ENCODE measurements at regions not wholly inside any gene's neighbourhood (a gene's known extent, or its start where the extent isn't known, plus 50 kb on each side); places are given as distances from the start of the nearest gene placed in this dataset.
"Not testable (repeated sequence)": the region's sequence is repeated elsewhere in the genome, so short reads cannot be mapped to it uniquely, and the experiment has no call there.

- Histone ChIP-seq H3K9me2 (ENCODE audit: insufficient read depth) (no peaks in the 10 kb centered on the region), H3K9ac (no peak overlapping the region), H3K9me3 (ENCODE audit: low read depth) (no peaks in the 10 kb centered on the region), H3K79me2 (ENCODE audit: insufficient read depth) (no peaks in the 10 kb centered on the region), H3K4me3 (no peak overlapping the region), H3F3A (ENCODE audit: insufficient read depth) (peaks cover 23% of the 10 kb centered on the region), H3K27ac (no peak overlapping the region), H3K4me1 (ENCODE audit: insufficient read depth) (peaks cover 26% of the 10 kb centered on the region), H4K20me1 (ENCODE audit: insufficient read depth) (no peaks in the 10 kb centered on the region), H3K4me2 (ENCODE audit: unreplicated experiment) (peak overlapping the region; percentile 33), H3K27me3 (replicated peaks; ENCODE audit: insufficient read depth) (no peaks in the 10 kb centered on the region), H3K36me3 (ENCODE audit: low read depth) (no peaks in the 10 kb centered on the region), H2AFZ (no peak overlapping the region)
- in situ Hi-C loops (cut with MboI) = no loop called here
- WGBS, 2 experiments (ENCODE audit: low coverage in 1 of 2, low lambda C conversion rate in 2 of 2, missing lambda C conversion rate in 2 of 2) = 67 to 68% methylated on average over 5 of the region's 5 CpGs
- TF ChIP-seq EZH2phosphoT487 (IDR thresholded peaks at IDR 0.05; ENCODE audit: insufficient read depth, low read depth) = no peak
- no peak for TF ChIP-seq EZH2 (IDR thresholded peaks at IDR 0.05; ENCODE audit: insufficient read depth, poor library complexity, severe bottlenecking)
- no peak for DNase-seq
Observed at GRCh38 chr16:26988186-26988585, 78.5 kb upstream of the C16orf82 start.

- in situ Hi-C loops (cut with MboI); H3K9ac ChIP-seq; DNase-seq; H4K20me1 ChIP-seq (ENCODE audit: insufficient read depth); H3K4me2 ChIP-seq (ENCODE audit: unreplicated experiment); H3K27me3 ChIP-seq (replicated peaks; ENCODE audit: insufficient read depth); H3K9me2 ChIP-seq (ENCODE audit: insufficient read depth); H3K9me3 ChIP-seq (ENCODE audit: low read depth); H3K4me3 ChIP-seq; H3K36me3 ChIP-seq (ENCODE audit: low read depth); H3K79me2 ChIP-seq (ENCODE audit: insufficient read depth); H3K27ac ChIP-seq; H2AFZ ChIP-seq: not testable (repeated sequence)
- H3K4me1 ChIP-seq (ENCODE audit: insufficient read depth) = peaks cover 31% of the 10 kb centered on the region
- WGBS, 2 experiments (ENCODE audit: low coverage in 1 of 2, low lambda C conversion rate in 2 of 2, missing lambda C conversion rate in 2 of 2) = 97 to 99% methylated on average over 5 of the region's 5 CpGs
- peaks cover 24% of the 10 kb centered on the region for H3F3A ChIP-seq (ENCODE audit: insufficient read depth)
Observed at GRCh38 chr16:26990384-26991120, 76.2 kb upstream of the C16orf82 start.

- Histone ChIP-seq H3K9ac (no peak overlapping the region), H3K27me3 (replicated peaks; ENCODE audit: insufficient read depth) (no peaks in the 10 kb centered on the region; the same call in 1 of the 2 replicates), H3K4me3 (no peak overlapping the region), H3F3A (ENCODE audit: insufficient read depth) (peaks cover 24% of the 10 kb centered on the region), H3K27ac (no peak overlapping the region), H3K9me2 (ENCODE audit: insufficient read depth) (no peaks in the 10 kb centered on the region), H3K36me3 (ENCODE audit: low read depth) (no peaks in the 10 kb centered on the region), H3K79me2 (ENCODE audit: insufficient read depth) (no peaks in the 10 kb centered on the region), H2AFZ (no peak overlapping the region), H3K4me2 (ENCODE audit: unreplicated experiment) (peak overlapping the region; percentile 55), H3K9me3 (ENCODE audit: low read depth) (no peaks in the 10 kb centered on the region), H3K4me1 (ENCODE audit: insufficient read depth) (peaks cover 23% of the 10 kb centered on the region), H4K20me1 (ENCODE audit: insufficient read depth) (no peaks in the 10 kb centered on the region)
- TF ChIP-seq EZH2 (IDR thresholded peaks at IDR 0.05; ENCODE audit: insufficient read depth, poor library complexity, severe bottlenecking) (no peak), EZH2phosphoT487 (IDR thresholded peaks at IDR 0.05; ENCODE audit: insufficient read depth, low read depth) (no peak)
- in situ Hi-C loops (cut with MboI) = no loop called here
- 72 to 80% methylated on average over 9 of the region's 9 CpGs for WGBS, 2 experiments (ENCODE audit: low coverage in 1 of 2, low lambda C conversion rate in 2 of 2, missing lambda C conversion rate in 2 of 2)
- no peak for DNase-seq
Observed at GRCh38 chr16:26992666-26993349, 73.9 kb upstream of the C16orf82 start.

GRCh38 chr16:26993511-26993910, 73.2 kb upstream of the C16orf82 start:
- H3K9ac ChIP-seq = peak overlapping the region; percentile 26
- peak; percentile 56 for DNase-seq
- H3K4me1 ChIP-seq (ENCODE audit: insufficient read depth) = peaks cover 17% of the 10 kb centered on the region
- in situ Hi-C loops (cut with MboI) = no loop called here
- no peaks in the 10 kb centered on the region for H3K79me2 ChIP-seq (ENCODE audit: insufficient read depth)
- H3K27ac ChIP-seq = peak overlapping the region; percentile 45; the same call in 1 of the 2 replicates
- H3K9me3 ChIP-seq (ENCODE audit: low read depth) = no peaks in the 10 kb centered on the region
- H3K27me3 ChIP-seq (replicated peaks; ENCODE audit: insufficient read depth) = no peaks in the 10 kb centered on the region; the same call in 1 of the 2 replicates
- peaks cover 24% of the 10 kb centered on the region for H3F3A ChIP-seq (ENCODE audit: insufficient read depth)
- 21 to 25% methylated on average over 10 of the region's 10 CpGs for WGBS, 2 experiments (ENCODE audit: low coverage in 1 of 2, low lambda C conversion rate in 2 of 2, missing lambda C conversion rate in 2 of 2)
- H3K4me2 ChIP-seq (ENCODE audit: unreplicated experiment) = peak overlapping the region; percentile 55
- H3K9me2 ChIP-seq (ENCODE audit: insufficient read depth) = no peaks in the 10 kb centered on the region
- H4K20me1 ChIP-seq (ENCODE audit: insufficient read depth) = no peaks in the 10 kb centered on the region
- H3K4me3 ChIP-seq = peak overlapping the region; percentile 46
- H3K36me3 ChIP-seq (ENCODE audit: low read depth) = no peaks in the 10 kb centered on the region
- TF ChIP-seq EZH2phosphoT487 (IDR thresholded peaks at IDR 0.05; ENCODE audit: insufficient read depth, low read depth) = no peak
- TF ChIP-seq EZH2 (IDR thresholded peaks at IDR 0.05; ENCODE audit: insufficient read depth, poor library complexity, severe bottlenecking) = no peak
- H2AFZ ChIP-seq = peak overlapping the region; percentile 64
